ENCODE measurements at regions not wholly inside any gene's neighbourhood (a gene's known extent, or its start where the extent isn't known, plus 50 kb on each side); places are given as distances from the start of the nearest gene placed in this dataset.
"Not testable (repeated sequence)": the region's sequence is repeated elsewhere in the genome, so short reads cannot be mapped to it uniquely, and the experiment has no call there.

GRCh38 chr7:6931456-6931855, 105.4 kb upstream of the CCZ1B start:
- not testable (repeated sequence) for TF ChIP-seq CTCF, POLR2A (IDR thresholded peaks at IDR 0.05)
